ENCODE measurements at regions not wholly inside any gene's neighbourhood (a gene's known extent, or its start where the extent isn't known, plus 50 kb on each side); places are given as distances from the start of the nearest gene placed in this dataset.

- Histone ChIP-seq H3K4me1 (replicated peaks) (no peaks in the 10 kb centered on the region), H3K4me3 (no peak overlapping the region), H3K36me3 (no peaks in the 10 kb centered on the region), H3K27me3 (replicated peaks; ENCODE audit: insufficient read depth) (no peaks in the 10 kb centered on the region), H3K9me3 (no peaks in the 10 kb centered on the region), H3K27ac (no peak overlapping the region)
- DNase-seq (ENCODE audit: low spot score), result no peak
- no peak for TF ChIP-seq POLR2AphosphoS5 (IDR thresholded peaks at IDR 0.05)
- TF ChIP-seq CTCF (IDR thresholded peaks at IDR 0.05), result no peak
- no peak for TF ChIP-seq POLR2A (IDR thresholded peaks at IDR 0.05)
- 74% methylated on average over 2 of the region's 2 CpGs for WGBS
- intact Hi-C loops (cut with DNase I), result no loop called here
These were observed 71.8 kb upstream of the SAMSN1 start for GRCh38 chr21:14617871-14618270.

- no peaks in the 10 kb centered on the region for H3K27me3 ChIP-seq (replicated peaks; ENCODE audit: insufficient read depth)
- intact Hi-C loops (cut with DNase I), result no loop called here
- no peaks in the 10 kb centered on the region for H3K4me1 ChIP-seq (replicated peaks)
- no peak for DNase-seq (ENCODE audit: low spot score)
- no peak for TF ChIP-seq CTCF (IDR thresholded peaks at IDR 0.05)
- no peak for TF ChIP-seq POLR2AphosphoS5 (IDR thresholded peaks at IDR 0.05)
- TF ChIP-seq POLR2A (IDR thresholded peaks at IDR 0.05), result no peak
- H3K4me3 ChIP-seq, result no peak overlapping the region
- 51% methylated on average over 2 of the region's 2 CpGs for WGBS
- H3K9me3 ChIP-seq, result no peaks in the 10 kb centered on the region
- H3K36me3 ChIP-seq, result no peaks in the 10 kb centered on the region
- H3K27ac ChIP-seq, result no peak overlapping the region
These were observed 70.9 kb upstream of the SAMSN1 start for GRCh38 chr21:14617040-14617393.

GRCh38 chr21:14616380-14617039 lies 70.4 kb upstream of the SAMSN1 start:
- Histone ChIP-seq H3K27ac (no peak overlapping the region), H3K4me1 (replicated peaks) (no peaks in the 10 kb centered on the region), H3K4me3 (no peak overlapping the region), H3K36me3 (no peaks in the 10 kb centered on the region), H3K9me3 (no peaks in the 10 kb centered on the region), H3K27me3 (replicated peaks; ENCODE audit: insufficient read depth) (no peaks in the 10 kb centered on the region)
- intact Hi-C loops (cut with DNase I), result no loop called here
- WGBS, result 44% methylated on average over 4 of the region's 4 CpGs
- no peak for DNase-seq (ENCODE audit: low spot score)
- no peak for TF ChIP-seq POLR2A (IDR thresholded peaks at IDR 0.05)
- TF ChIP-seq CTCF (IDR thresholded peaks at IDR 0.05), result no peak

GRCh38 chr21:14615359-14615974 lies 69.4 kb upstream of the SAMSN1 start:
- no peaks in the 10 kb centered on the region for H3K4me1 ChIP-seq (replicated peaks)
- H3K27ac ChIP-seq, result no peak overlapping the region
- no peaks in the 10 kb centered on the region for H3K27me3 ChIP-seq (replicated peaks; ENCODE audit: insufficient read depth)
- H3K9me3 ChIP-seq, result no peaks in the 10 kb centered on the region
- intact Hi-C loops (cut with DNase I), result no loop called here
- no peak for DNase-seq (ENCODE audit: low spot score)
- no peak overlapping the region for H3K4me3 ChIP-seq
- TF ChIP-seq POLR2AphosphoS5 (IDR thresholded peaks at IDR 0.05), result no peak
- TF ChIP-seq CTCF (IDR thresholded peaks at IDR 0.05), result no peak
- TF ChIP-seq POLR2A (IDR thresholded peaks at IDR 0.05), result no peak
- 36% methylated on average over 4 of the region's 4 CpGs for WGBS
- no peaks in the 10 kb centered on the region for H3K36me3 ChIP-seq

GRCh38 chr21:14614287-14614686 lies 68.2 kb upstream of the SAMSN1 start:
- DNase-seq (ENCODE audit: low spot score), result no peak
- TF ChIP-seq POLR2A (IDR thresholded peaks at IDR 0.05) (no peak), POLR2AphosphoS5 (IDR thresholded peaks at IDR 0.05) (no peak), CTCF (IDR thresholded peaks at IDR 0.05) (no peak)
- intact Hi-C loops (cut with DNase I), result no loop called here
- Histone ChIP-seq H3K27ac (no peak overlapping the region), H3K4me1 (replicated peaks) (no peaks in the 10 kb centered on the region), H3K9me3 (no peaks in the 10 kb centered on the region), H3K4me3 (no peak overlapping the region), H3K36me3 (no peaks in the 10 kb centered on the region), H3K27me3 (replicated peaks; ENCODE audit: insufficient read depth) (no peaks in the 10 kb centered on the region)
- 78% methylated on average over 3 of the region's 3 CpGs for WGBS

Measured in prostate gland (tissue), 2 donors.